GM12878 (cell line): ENCODE measurements at regions not wholly inside any gene's neighbourhood (a gene's known extent, or its start where the extent isn't known, plus 50 kb on each side); places are given as distances from the start of the nearest gene placed in this dataset.

Experiments used
- ATF7 ChIP-seq: fragments of 450-650 bp; IDR thresholded peaks from 2 replicates; pipeline ENCODE4 v1.6.1; 2016; ENCODE audit warnings: low read depth, mild to moderate bottlenecking
- CEBPB ChIP-seq, 2 experiments: fragments of 150-350 bp in 1 of 2; IDR thresholded peaks; 2 replicates each; pipeline ENCODE4 v1.6.1; 2012 to 2014; ENCODE audit warnings: low read depth in 2 of 2, low read length in 2 of 2, borderline replicate concordance in 1 of 2, inconsistent platforms in 1 of 2
- ELK1 ChIP-seq: IDR thresholded peaks from 2 replicates; pipeline ENCODE4 v1.6.1; 2012; ENCODE audit warnings: low read depth, low read length, improper control_type of control experiment
- EP300 ChIP-seq, 2 experiments: fragments of 150-350 bp in 1 of 2; IDR thresholded peaks; 2 replicates each; pipeline ENCODE4 v1.6.1; 2011 to 2012; ENCODE audit warnings: low read depth in 2 of 2, low read length in 2 of 2, borderline replicate concordance in 1 of 2, improper control_type of control experiment in 1 of 2, inconsistent platforms in 1 of 2; ENCODE audit not compliant: control insufficient read depth in 1 of 2
- FOXK2 ChIP-seq: fragments of 450-650 bp; IDR thresholded peaks from 2 replicates; pipeline ENCODE4 v1.6.1; 2017; ENCODE audit warnings: mild to moderate bottlenecking, moderate library complexity
- FOXM1 ChIP-seq: IDR thresholded peaks from 2 replicates; pipeline ENCODE4 v1.6.1; 2012; ENCODE audit warnings: low read depth, mild to moderate bottlenecking, inconsistent platforms, low read length, moderate library complexity
- HDAC6 ChIP-seq: fragments of 200-600 bp; sonication (generic); IDR thresholded peaks from one replicate; pipeline ENCODE4 v1.8.0; 2017; ENCODE audit warnings: antibody characterized with exemption; ENCODE audit not compliant: unreplicated experiment
- POLR2A ChIP-seq: IDR thresholded peaks from 2 replicates; pipeline ENCODE4 v1.6.1; 2011; ENCODE audit warnings: low read depth, mild to moderate bottlenecking, low read length
- POLR2AphosphoS5 ChIP-seq: IDR thresholded peaks from 2 replicates; pipeline ENCODE4 v1.6.1; 2011; ENCODE audit warnings: mild to moderate bottlenecking, low read length, inconsistent platforms
- USF2 ChIP-seq: IDR thresholded peaks from 2 replicates; pipeline ENCODE4 v1.6.1; 2011; ENCODE audit warnings: low read depth, low read length, improper control_type of control experiment, borderline replicate concordance
- ZZZ3 ChIP-seq: IDR thresholded peaks from 2 replicates; pipeline ENCODE4 v1.6.1; 2011; ENCODE audit warnings: low read depth; ENCODE audit not compliant: control insufficient read depth, insufficient read length
- TF ChIP-seq, protein P1 (sequence below), 3 experiments: IDR thresholded peaks in 2 of 3; conservative IDR thresholded peaks in 1 of 3; 2 replicates each; pipeline ENCODE4 v1.5.1; 2011; ENCODE audit warnings: low read depth in 3 of 3, low read length in 3 of 3, mild to moderate bottlenecking in 3 of 3, control low read depth in 2 of 3, moderate library complexity in 2 of 3, inconsistent platforms in 1 of 3, mixed read lengths in 1 of 3; ENCODE audit not compliant: control insufficient read depth in 2 of 3, insufficient read depth in 1 of 3; ENCODE audit errors: extremely low read depth in 1 of 3

DNA sequence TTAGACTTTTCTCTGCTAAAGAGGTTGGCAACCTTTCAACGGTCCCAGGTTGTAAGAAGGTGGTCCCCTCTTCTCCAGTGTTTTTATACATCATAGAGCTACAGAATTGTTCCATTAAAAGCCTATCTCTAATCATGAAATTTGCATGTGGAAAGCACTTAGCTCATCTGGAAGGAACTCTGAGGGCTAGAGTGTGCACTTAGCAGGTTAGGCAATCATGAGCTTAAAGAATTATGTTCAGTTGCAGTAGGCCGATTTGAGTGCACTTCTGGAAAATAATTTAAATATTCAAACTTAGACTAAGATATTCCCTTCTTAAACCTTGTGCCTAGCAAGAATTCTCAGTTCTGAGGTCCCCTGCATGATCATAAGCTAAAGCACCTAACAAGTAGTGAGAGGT, 468.7 kb downstream of the SPATA31D1 start:
- TF ChIP-seq, protein P1, sequence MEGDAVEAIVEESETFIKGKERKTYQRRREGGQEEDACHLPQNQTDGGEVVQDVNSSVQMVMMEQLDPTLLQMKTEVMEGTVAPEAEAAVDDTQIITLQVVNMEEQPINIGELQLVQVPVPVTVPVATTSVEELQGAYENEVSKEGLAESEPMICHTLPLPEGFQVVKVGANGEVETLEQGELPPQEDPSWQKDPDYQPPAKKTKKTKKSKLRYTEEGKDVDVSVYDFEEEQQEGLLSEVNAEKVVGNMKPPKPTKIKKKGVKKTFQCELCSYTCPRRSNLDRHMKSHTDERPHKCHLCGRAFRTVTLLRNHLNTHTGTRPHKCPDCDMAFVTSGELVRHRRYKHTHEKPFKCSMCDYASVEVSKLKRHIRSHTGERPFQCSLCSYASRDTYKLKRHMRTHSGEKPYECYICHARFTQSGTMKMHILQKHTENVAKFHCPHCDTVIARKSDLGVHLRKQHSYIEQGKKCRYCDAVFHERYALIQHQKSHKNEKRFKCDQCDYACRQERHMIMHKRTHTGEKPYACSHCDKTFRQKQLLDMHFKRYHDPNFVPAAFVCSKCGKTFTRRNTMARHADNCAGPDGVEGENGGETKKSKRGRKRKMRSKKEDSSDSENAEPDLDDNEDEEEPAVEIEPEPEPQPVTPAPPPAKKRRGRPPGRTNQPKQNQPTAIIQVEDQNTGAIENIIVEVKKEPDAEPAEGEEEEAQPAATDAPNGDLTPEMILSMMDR (IDR thresholded peaks at IDR 0.05 in 2 of 3, conservative IDR thresholded peaks at IDR 0.05 in 1 of 3; ENCODE audit: control insufficient read depth in 2 of 3, extremely low read depth in 1 of 3, insufficient read depth in 1 of 3, low read depth in 3 of 3, low read length in 3 of 3), result no peak
- TF ChIP-seq ATF7 (no peak), POLR2AphosphoS5 (no peak), CEBPB (IDR thresholded peaks at IDR 0.05; ENCODE audit: borderline replicate concordance in 1 of 2, low read depth in 2 of 2, low read length in 2 of 2) (no peak), USF2 (no peak), ZZZ3 (no peak), POLR2A (no peak), ELK1 (no peak), HDAC6 (no peak), FOXK2 (no peak), EP300 (IDR thresholded peaks at IDR 0.05; ENCODE audit: borderline replicate concordance in 1 of 2, control insufficient read depth in 1 of 2, low read depth in 2 of 2, low read length in 2 of 2) (no peak), FOXM1 (no peak)
